Tibial artery (tissue), 4 donors: ENCODE measurements at regions not wholly inside any gene's neighbourhood (a gene's known extent, or its start where the extent isn't known, plus 50 kb on each side); places are given as distances from the start of the nearest gene placed in this dataset.
"Not testable (repeated sequence)": the region's sequence is repeated elsewhere in the genome, so short reads cannot be mapped to it uniquely, and the experiment has no call there.

Experiments
- DNase-seq, 2 donors: peaks; one replicate each; pipeline ENCODE4 v3.0.0-alpha.2; 2019
- H3K27ac ChIP-seq, 2 donors: fragments of 200-600 bp; sonication (generic) in 1 of 2; 1 replicate in 1 of 2; 2 replicates in 1 of 2; pipeline ENCODE4 v1.5.1; 2018 to 2019; ENCODE audit warnings: mild to moderate bottlenecking in 1 of 2
- H3K27me3 ChIP-seq, 2 donors: fragments of 200-600 bp; sonication (generic) in 1 of 2; one replicate each; pipeline versions ENCODE4 v1.5.1 to v1.6.0; 2016 to 2019
- H3K36me3 ChIP-seq, 3 donors: fragments of 200-600 bp; sonication (generic) in 2 of 3; one replicate each; pipeline ENCODE4 v1.5.1; 2016 to 2019; ENCODE audit warnings: mild to moderate bottlenecking in 2 of 3
- H3K4me1 ChIP-seq, 4 donors: fragments of 200-600 bp; sonication (generic) in 2 of 4; 1 replicate in 3 of 4; 2 replicates in 1 of 4; pipeline ENCODE4 v1.5.1; 2016 to 2019
- H3K4me3 ChIP-seq, 2 donors: fragments of 200-600 bp; sonication (generic) in 1 of 2; 1 replicate in 1 of 2; 2 replicates in 1 of 2; pipeline ENCODE4 v1.5.1; 2018 to 2019; ENCODE audit warnings: mild to moderate bottlenecking in 2 of 2
- H3K9me3 ChIP-seq, 3 donors: fragments of 200-600 bp; sonication (generic) in 1 of 3; one replicate each; pipeline ENCODE4 v1.5.1; 2016 to 2019
- intact Hi-C: fragments of 100-400 bp; cut with DNase I; formaldehyde crosslinking; loops from one replicate; pipeline ENCODE4 v1.15.0; 2023; ENCODE audit warnings: low total_unique reads
- TF ChIP-seq, protein P1 (sequence below), 2 experiments: fragments of 200-600 bp in 1 of 2; fragments of 450-650 bp in 1 of 2; IDR thresholded peaks; one replicate each; pipeline ENCODE4 v1.5.1; 2017 to 2019; ENCODE audit warnings: antibody characterized with exemption in 2 of 2, mild to moderate bottlenecking in 1 of 2, moderate library complexity in 1 of 2

DNA sequence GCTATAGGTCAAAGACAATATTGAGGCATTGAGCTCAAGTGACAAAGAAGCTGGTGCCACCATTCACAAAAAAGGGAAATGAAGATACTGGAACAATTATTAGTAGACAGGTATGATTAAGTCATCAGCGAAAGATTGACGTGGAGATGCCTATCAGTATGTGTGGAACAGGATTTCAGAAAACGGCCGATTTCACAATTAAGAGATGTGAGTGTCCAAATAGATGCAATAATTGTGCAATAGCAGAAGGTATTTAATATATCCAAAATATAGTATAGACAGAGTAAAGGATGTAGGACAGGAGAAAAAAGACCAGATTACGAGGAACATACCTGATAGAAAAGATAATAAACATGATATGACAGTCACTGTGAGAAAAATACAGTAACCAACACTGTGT, 433.1 kb downstream of the C12orf50 start:
- Histone ChIP-seq H3K27ac (no peak overlapping the region), H3K4me3 (no peak overlapping the region), H3K27me3 (no peaks in the 10 kb centered on the region), H3K9me3 (no peaks in the 10 kb centered on the region), H3K36me3 (no peaks in the 10 kb centered on the region), H3K4me1 (no peaks in the 10 kb centered on the region)
- intact Hi-C loops, result no loop called here
- no peak for DNase-seq
- TF ChIP-seq, protein P1, sequence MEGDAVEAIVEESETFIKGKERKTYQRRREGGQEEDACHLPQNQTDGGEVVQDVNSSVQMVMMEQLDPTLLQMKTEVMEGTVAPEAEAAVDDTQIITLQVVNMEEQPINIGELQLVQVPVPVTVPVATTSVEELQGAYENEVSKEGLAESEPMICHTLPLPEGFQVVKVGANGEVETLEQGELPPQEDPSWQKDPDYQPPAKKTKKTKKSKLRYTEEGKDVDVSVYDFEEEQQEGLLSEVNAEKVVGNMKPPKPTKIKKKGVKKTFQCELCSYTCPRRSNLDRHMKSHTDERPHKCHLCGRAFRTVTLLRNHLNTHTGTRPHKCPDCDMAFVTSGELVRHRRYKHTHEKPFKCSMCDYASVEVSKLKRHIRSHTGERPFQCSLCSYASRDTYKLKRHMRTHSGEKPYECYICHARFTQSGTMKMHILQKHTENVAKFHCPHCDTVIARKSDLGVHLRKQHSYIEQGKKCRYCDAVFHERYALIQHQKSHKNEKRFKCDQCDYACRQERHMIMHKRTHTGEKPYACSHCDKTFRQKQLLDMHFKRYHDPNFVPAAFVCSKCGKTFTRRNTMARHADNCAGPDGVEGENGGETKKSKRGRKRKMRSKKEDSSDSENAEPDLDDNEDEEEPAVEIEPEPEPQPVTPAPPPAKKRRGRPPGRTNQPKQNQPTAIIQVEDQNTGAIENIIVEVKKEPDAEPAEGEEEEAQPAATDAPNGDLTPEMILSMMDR (IDR thresholded peaks at IDR 0.05), result no peak

DNA sequence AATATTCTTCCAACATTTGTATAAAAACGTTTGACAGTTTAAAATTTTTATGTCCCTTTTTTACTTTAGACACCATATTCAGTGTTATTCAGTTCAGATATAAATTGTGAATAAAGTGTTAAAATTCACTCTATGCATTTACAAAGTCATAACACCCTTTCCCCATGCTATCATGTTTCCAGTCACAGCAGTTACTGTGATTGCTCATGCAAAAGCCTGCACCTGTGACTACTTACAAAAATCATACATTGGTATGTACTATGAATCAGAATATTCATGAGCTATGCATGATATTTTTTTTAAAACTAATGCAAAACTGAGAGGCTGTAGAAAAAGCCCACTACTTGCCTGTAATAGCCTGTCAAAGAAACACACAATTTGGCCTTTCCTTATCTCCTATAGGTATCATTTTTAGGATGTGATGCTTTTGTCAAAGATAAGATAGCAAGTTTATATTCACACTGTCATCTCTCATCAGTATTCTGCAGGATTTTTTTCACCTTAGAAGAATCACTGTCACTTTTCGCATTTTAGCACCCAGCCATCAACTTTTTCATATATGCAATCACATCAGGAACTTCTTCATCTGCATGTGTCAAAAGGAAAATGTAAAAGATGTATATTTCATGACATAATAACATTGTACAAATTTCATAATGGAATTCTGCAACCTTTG, 443.2 kb downstream of the C12orf50 start:
- intact Hi-C loops, result no loop called here
- Histone ChIP-seq H3K27me3 (no peaks in the 10 kb centered on the region), H3K27ac (no peak overlapping the region), H3K4me1 (no peaks in the 10 kb centered on the region), H3K4me3 (no peak overlapping the region), H3K36me3 (no peaks in the 10 kb centered on the region), H3K9me3 (no peaks in the 10 kb centered on the region)
- TF ChIP-seq, protein P1 (IDR thresholded peaks at IDR 0.05), result no peak
- DNase-seq, result no peak

DNA sequence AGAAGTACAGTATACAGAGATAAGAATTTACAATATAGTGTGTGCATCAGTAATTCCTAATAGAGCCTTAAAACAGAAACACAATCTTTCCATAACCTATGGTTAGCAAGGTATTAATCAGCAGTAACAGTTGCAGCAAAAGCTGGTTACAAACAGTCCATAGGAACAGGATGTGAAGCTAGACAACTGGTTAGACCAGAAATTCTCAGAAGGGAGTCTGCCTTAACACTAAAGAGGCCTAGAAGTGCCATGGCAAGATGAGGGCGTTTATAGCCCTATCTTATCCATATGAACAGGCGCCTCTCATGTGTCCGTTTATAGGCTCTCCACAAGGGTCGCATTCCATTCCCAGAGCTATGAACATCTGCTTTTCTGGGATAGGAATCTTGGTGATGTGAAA, 450.1 kb downstream of the C12orf50 start:
- H3K4me1 ChIP-seq, DNase-seq, intact Hi-C loops, H3K36me3 ChIP-seq, H3K4me3 ChIP-seq, H3K9me3 ChIP-seq, H3K27ac ChIP-seq, H3K27me3 ChIP-seq: not testable (repeated sequence)

DNA sequence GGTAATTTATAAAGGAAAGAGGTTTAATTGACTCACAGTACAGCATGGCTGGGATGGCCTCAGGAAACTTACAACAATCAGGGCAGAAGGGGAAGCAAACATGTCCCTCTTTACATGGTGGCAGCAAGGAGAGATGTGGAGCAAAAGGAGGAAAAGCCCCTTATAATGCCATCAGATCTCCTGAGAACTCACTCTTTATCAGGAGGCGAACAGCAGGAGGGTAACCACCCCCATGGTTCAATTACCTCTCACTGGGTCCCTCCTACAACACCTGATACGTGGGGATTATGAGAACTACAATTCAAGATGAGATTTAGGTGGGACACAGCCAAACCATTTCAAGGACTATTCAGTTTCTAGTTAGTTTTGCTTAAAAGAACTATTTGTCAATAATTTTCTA, 453.3 kb downstream of the C12orf50 start:
- H3K36me3 ChIP-seq, result no peaks in the 10 kb centered on the region
- no peaks in the 10 kb centered on the region for H3K27me3 ChIP-seq
- TF ChIP-seq, protein P1 (IDR thresholded peaks at IDR 0.05), result no peak
- intact Hi-C loops, result no loop called here
- no peaks in the 10 kb centered on the region for H3K9me3 ChIP-seq
- H3K4me3 ChIP-seq, result no peak overlapping the region
- H3K4me1 ChIP-seq, result no peaks in the 10 kb centered on the region
- no peak for DNase-seq
- H3K27ac ChIP-seq, result no peak overlapping the region

DNA sequence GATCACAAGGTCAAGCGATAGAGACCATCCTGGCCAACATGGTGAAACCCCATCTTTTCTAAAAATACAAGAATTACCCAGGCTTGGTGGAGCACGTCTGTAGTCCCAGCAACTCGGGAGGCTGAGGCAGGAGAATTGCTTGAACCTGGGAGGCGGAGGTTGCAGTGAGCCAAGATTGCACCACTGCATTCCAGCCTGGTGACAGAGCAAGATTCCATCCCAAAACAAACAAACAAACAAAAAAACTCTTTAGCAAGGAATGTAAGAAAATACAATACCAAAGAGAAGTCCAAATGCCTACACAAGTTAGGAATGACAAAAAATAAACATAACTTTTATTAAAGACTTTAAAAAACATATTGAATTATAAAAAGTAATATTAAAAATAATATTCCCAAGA, 462.3 kb downstream of the C12orf50 start:
- H3K36me3 ChIP-seq, H3K4me3 ChIP-seq, H3K27me3 ChIP-seq, H3K9me3 ChIP-seq, H3K27ac ChIP-seq, intact Hi-C loops, H3K4me1 ChIP-seq, DNase-seq: not testable (repeated sequence)

DNA sequence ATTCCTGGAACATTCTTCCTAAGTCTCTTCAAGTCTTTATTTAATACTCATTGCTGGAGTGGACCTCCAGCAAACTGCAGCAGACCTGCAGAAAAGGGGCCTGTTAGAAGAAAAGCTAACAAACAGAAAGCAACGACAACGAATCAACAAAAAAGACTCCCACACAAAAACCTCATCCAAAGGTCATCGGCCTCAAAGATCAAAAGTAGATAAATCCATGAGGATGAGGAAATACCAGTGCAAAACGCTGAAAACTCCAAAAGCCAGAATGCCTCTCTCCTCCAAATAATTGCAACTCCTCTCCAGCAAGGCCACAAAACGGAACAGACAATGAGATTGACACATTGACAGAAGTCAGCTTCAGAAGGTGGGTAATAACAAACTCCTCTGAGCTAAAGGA, 472.2 kb downstream of the C12orf50 start:
- H3K4me1 ChIP-seq, result no peaks in the 10 kb centered on the region
- H3K9me3 ChIP-seq, result no peaks in the 10 kb centered on the region
- DNase-seq, result no peak
- no peak overlapping the region for H3K4me3 ChIP-seq
- H3K36me3 ChIP-seq, result no peaks in the 10 kb centered on the region
- intact Hi-C loops, result no loop called here
- no peaks in the 10 kb centered on the region for H3K27me3 ChIP-seq
- TF ChIP-seq, protein P1 (IDR thresholded peaks at IDR 0.05), result no peak
- no peak overlapping the region for H3K27ac ChIP-seq

DNA sequence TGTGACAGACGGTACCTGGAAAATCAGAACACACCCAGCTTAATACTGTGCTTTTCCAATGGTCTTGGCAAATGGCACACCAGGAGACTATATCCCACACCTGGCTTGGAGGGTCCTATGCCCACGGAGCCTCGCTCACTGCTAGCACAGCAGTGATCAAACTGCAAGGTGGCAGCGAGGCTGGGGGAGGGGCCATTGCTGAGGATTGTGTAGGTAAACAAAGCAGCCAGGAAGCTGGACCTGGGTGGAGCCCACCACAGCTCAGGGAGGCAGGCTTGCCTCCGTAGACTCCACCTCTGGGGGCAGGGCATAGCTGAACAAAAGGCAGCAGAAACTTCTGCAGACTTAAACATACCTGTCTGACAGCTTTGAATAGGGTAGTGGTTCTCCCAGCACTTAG, 498.0 kb downstream of the C12orf50 start:
- H3K36me3 ChIP-seq, H3K4me3 ChIP-seq, DNase-seq, H3K27ac ChIP-seq, H3K4me1 ChIP-seq, H3K27me3 ChIP-seq, H3K9me3 ChIP-seq, intact Hi-C loops: not testable (repeated sequence)
